ENCODE measurements at regions not wholly inside any gene's neighbourhood (a gene's known extent, or its start where the extent isn't known, plus 50 kb on each side); places are given as distances from the start of the nearest gene placed in this dataset.

GRCh38 chr6:126766820-126767219 is 351.7 kb upstream of the RSPO3 start:
- Mint-ChIP-seq H3K4me3 (ENCODE audit: unreplicated experiment) (no peak overlapping the region), H3K27me3 (ENCODE audit: insufficient read depth, unreplicated experiment) (peaks cover 76% of the 10 kb centered on the region), H3K27ac (ENCODE audit: low read depth, unreplicated experiment) (no peak overlapping the region), H3K36me3 (ENCODE audit: insufficient read depth, unreplicated experiment) (no peaks in the 10 kb centered on the region), H3K4me1 (ENCODE audit: insufficient read depth, unreplicated experiment) (no peaks in the 10 kb centered on the region), H3K9me3 (ENCODE audit: unreplicated experiment) (no peaks in the 10 kb centered on the region)
- CTCF ChIA-PET, result no interaction called here
- POLR2A ChIA-PET, result no interaction called here
- no peak for TF ChIP-seq CTCF (IDR thresholded peaks at IDR 0.05; ENCODE audit: unreplicated experiment)
- no peak for DNase-seq (ENCODE audit: unreplicated experiment)
- BruUV-seq (replicated peaks), result no TSS peak
- intact Hi-C loops (cut with micrococcal nuclease), result no loop called here

- BruUV-seq (replicated peaks), result no TSS peak
- ChIA-PET CTCF (interaction anchor here (1.4 kb wide), 1 partner anchor 10 kb away, joined by 5 read pairs; no protein-coding TSS in a partner anchor), POLR2A (no interaction called here)
- Mint-ChIP-seq H3K4me1 (ENCODE audit: insufficient read depth, unreplicated experiment) (no peaks in the 10 kb centered on the region), H3K27me3 (ENCODE audit: insufficient read depth, unreplicated experiment) (peaks cover 79% of the 10 kb centered on the region), H3K9me3 (ENCODE audit: unreplicated experiment) (no peaks in the 10 kb centered on the region), H3K27ac (ENCODE audit: low read depth, unreplicated experiment) (no peak overlapping the region), H3K4me3 (ENCODE audit: unreplicated experiment) (no peak overlapping the region), H3K36me3 (ENCODE audit: insufficient read depth, unreplicated experiment) (no peaks in the 10 kb centered on the region)
- DNase-seq (ENCODE audit: unreplicated experiment), result no peak
- TF ChIP-seq CTCF (IDR thresholded peaks at IDR 0.05; ENCODE audit: unreplicated experiment), result no peak
- intact Hi-C loops (cut with micrococcal nuclease), result no loop called here
These were observed 350.8 kb upstream of the RSPO3 start for GRCh38 chr6:126767711-126768110.

GRCh38 chr6:126770176-126770575 is 348.3 kb upstream of the RSPO3 start:
- CTCF ChIA-PET, result no interaction called here
- H3K4me3 Mint-ChIP-seq (ENCODE audit: unreplicated experiment), result no peak overlapping the region
- no TSS peak for BruUV-seq (replicated peaks)
- H3K27ac Mint-ChIP-seq (ENCODE audit: low read depth, unreplicated experiment), result no peak overlapping the region
- peaks cover 91% of the 10 kb centered on the region for H3K27me3 Mint-ChIP-seq (ENCODE audit: insufficient read depth, unreplicated experiment)
- no peaks in the 10 kb centered on the region for H3K36me3 Mint-ChIP-seq (ENCODE audit: insufficient read depth, unreplicated experiment)
- H3K4me1 Mint-ChIP-seq (ENCODE audit: insufficient read depth, unreplicated experiment), result no peaks in the 10 kb centered on the region
- TF ChIP-seq CTCF (IDR thresholded peaks at IDR 0.05; ENCODE audit: unreplicated experiment), result no peak
- H3K9me3 Mint-ChIP-seq (ENCODE audit: unreplicated experiment), result no peaks in the 10 kb centered on the region
- POLR2A ChIA-PET, result no interaction called here
- peak; percentile 10 for DNase-seq (ENCODE audit: unreplicated experiment)
- intact Hi-C loops (cut with micrococcal nuclease), result no loop called here

- ChIA-PET CTCF (no interaction called here), POLR2A (no interaction called here)
- no peaks in the 10 kb centered on the region for H3K9me3 Mint-ChIP-seq (ENCODE audit: unreplicated experiment)
- H3K27ac Mint-ChIP-seq (ENCODE audit: low read depth, unreplicated experiment), result no peak overlapping the region
- no peak overlapping the region for H3K4me3 Mint-ChIP-seq (ENCODE audit: unreplicated experiment)
- DNase-seq (ENCODE audit: unreplicated experiment), result no peak
- no peak for TF ChIP-seq CTCF (IDR thresholded peaks at IDR 0.05; ENCODE audit: unreplicated experiment)
- intact Hi-C loops (cut with micrococcal nuclease), result no loop called here
- no TSS peak for BruUV-seq (replicated peaks)
- peaks cover 92% of the 10 kb centered on the region for H3K27me3 Mint-ChIP-seq (ENCODE audit: insufficient read depth, unreplicated experiment)
- no peaks in the 10 kb centered on the region for H3K36me3 Mint-ChIP-seq (ENCODE audit: insufficient read depth, unreplicated experiment)
- no peaks in the 10 kb centered on the region for H3K4me1 Mint-ChIP-seq (ENCODE audit: insufficient read depth, unreplicated experiment)
These were observed 345.2 kb upstream of the RSPO3 start for GRCh38 chr6:126773112-126773805.

All from MCF 10A (cell line).